GM12878 (cell line): ENCODE measurements at regions not wholly inside any gene's neighbourhood (a gene's known extent, or its start where the extent isn't known, plus 50 kb on each side); places are given as distances from the start of the nearest gene placed in this dataset.

Experiments
- ATAC-seq: fragments of 200-7000 bp; cut with Tn5 transposase; 3 replicates; pipeline ENCODE4 v1.9.1; 2020; ENCODE audit warnings: mild to moderate bottlenecking, moderate library complexity
- BruUV-seq: library from RNA; stranded (reverse); fragments of 400-500 nt; replicated peaks from 2 replicates; lab custom pipeline; 2021; lab: Mats Ljungman, UMichigan
- CTCF ChIA-PET: fragments of 300-600 bp; sonication (Branson Sonifier 250); formaldehyde crosslinking; extraction: SDS; loops from one replicate; lab custom pipeline; 2021; ENCODE audit warnings: inconsistent platforms; lab: Yijun Ruan, JAX
- POLR2A ChIA-PET: fragments of 350-600 bp; formaldehyde crosslinking; extraction: SDS; loops from one replicate; lab custom pipeline; 2021; ENCODE audit warnings: inconsistent platforms; lab: Charles Lee
- RAD21 ChIA-PET: fragments of 300-600 bp; sonication (Branson Sonifier 250); formaldehyde crosslinking; loops from one replicate; lab custom pipeline; 2023; ENCODE audit warnings: antibody characterized with exemption; ENCODE audit not compliant: unreplicated experiment; lab: Charles Lee
- SMC1A ChIA-PET: fragments of 300-600 bp; sonication (Branson Sonifier 250); formaldehyde crosslinking; loops from one replicate; lab custom pipeline; 2023; ENCODE audit not compliant: unreplicated experiment, uncharacterized antibody; lab: Charles Lee
- DNase-seq: peaks from one replicate; pipeline ENCODE4 v3.0.0-alpha.2; 2011; ENCODE audit warnings: low read depth, low spot score
- FAIRE-seq: peaks from 3 replicates; lab custom pipeline; 2011; peaks lifted over from hg19 to GRCh38; lab: Jason Lieb, UNC
- H2AFZ ChIP-seq: 2 replicates; pipeline ENCODE4 v1.6.0; 2011; ENCODE audit warnings: low read depth, low read length, control low read depth; ENCODE audit not compliant: control insufficient read depth
- H3K27ac ChIP-seq: 2 replicates; pipeline ENCODE4 v1.5.1; 2011; ENCODE audit warnings: control low read depth; ENCODE audit not compliant: control insufficient read depth, insufficient read depth
- H3K27me3 ChIP-seq, 2 experiments: replicated peaks in 1 of 2; 2 replicates each; pipeline versions ENCODE4 v1.6.0 to v1.6.1; 2011; ENCODE audit warnings: low read length in 1 of 2; ENCODE audit not compliant: control insufficient read depth in 2 of 2, insufficient read depth in 2 of 2
- H3K36me3 ChIP-seq, 2 experiments: 2 replicates each; pipeline ENCODE4 v1.5.1; 2011; ENCODE audit warnings: low read length in 1 of 2; ENCODE audit not compliant: control insufficient read depth in 2 of 2, insufficient read depth in 2 of 2
- H3K4me1 ChIP-seq: 2 replicates; pipeline ENCODE4 v1.6.1; 2011; ENCODE audit warnings: mild to moderate bottlenecking, low read length, moderate library complexity, mixed read lengths; ENCODE audit not compliant: control insufficient read depth, insufficient read depth
- H3K4me2 ChIP-seq: 2 replicates; pipeline ENCODE4 v1.6.0; 2011; ENCODE audit warnings: control low read depth; ENCODE audit not compliant: control insufficient read depth, insufficient read depth
- H3K4me3 ChIP-seq: fragments of 200-600 bp; sonication (generic); 2 replicates; pipeline ENCODE4 v1.5.1; 2016
- H3K79me2 ChIP-seq: 2 replicates; pipeline ENCODE4 v1.6.0; 2011; ENCODE audit warnings: low read length; ENCODE audit not compliant: control insufficient read depth, insufficient read depth
- H3K9ac ChIP-seq: 2 replicates; pipeline ENCODE4 v1.8.0; 2011; ENCODE audit warnings: low read length, control low read depth, mixed read lengths; ENCODE audit not compliant: control insufficient read depth, insufficient read depth
- H3K9me3 ChIP-seq: replicated peaks from 3 replicates; pipeline ENCODE4 v1.5.1; 2011; ENCODE audit warnings: mild to moderate bottlenecking, low read length; ENCODE audit not compliant: control insufficient read depth, insufficient read depth
- H4K20me1 ChIP-seq: 2 replicates; pipeline ENCODE4 v1.6.0; 2011; ENCODE audit not compliant: control insufficient read depth, insufficient read depth
- ATF3 ChIP-seq: IDR thresholded peaks from 2 replicates; pipeline ENCODE4 v1.6.1; 2011; ENCODE audit warnings: low read depth, mild to moderate bottlenecking, low read length, moderate library complexity, borderline replicate concordance; ENCODE audit errors: extremely low read depth
- BHLHE40 ChIP-seq, 2 experiments: fragments of 450-650 bp in 1 of 2; IDR thresholded peaks; 2 replicates each; pipeline ENCODE4 v1.6.1; 2011 to 2017; ENCODE audit warnings: low read depth in 2 of 2, borderline replicate concordance in 1 of 2, improper control_type of control experiment in 1 of 2, low read length in 1 of 2, mild to moderate bottlenecking in 1 of 2
- ESRRA ChIP-seq: IDR thresholded peaks from 2 replicates; pipeline ENCODE4 v1.6.1; 2012; ENCODE audit warnings: mild to moderate bottlenecking, low read length, improper control_type of control experiment
- GABPA ChIP-seq: IDR thresholded peaks from 2 replicates; pipeline ENCODE4 v1.6.1; 2014; ENCODE audit warnings: antibody characterized with exemption, low read depth, mild to moderate bottlenecking, inconsistent platforms
- RELB ChIP-seq: fragments of 450-650 bp; IDR thresholded peaks from 2 replicates; pipeline ENCODE4 v1.6.1; 2017; ENCODE audit warnings: low read depth, mild to moderate bottlenecking, moderate library complexity
- WGBS: methylation state at CpG from one replicate; pipeline ENCODE4 v1.1.6; 2016; ENCODE audit warnings: low lambda C conversion rate; ENCODE audit not compliant: insufficient replicate concordance, insufficient coverage; ENCODE audit errors: missing lambda C conversion rate; 5-methylcytosine and 5-hydroxymethylcytosine counted together
- in situ Hi-C: fragments of 300-500 bp; cut with MboI; formaldehyde crosslinking; loops from 9 replicates; pipeline ENCODE4 v1.14.3; 2018; ENCODE audit warnings: mixed read lengths
- intact Hi-C: fragments of 100-400 bp; cut with micrococcal nuclease; formaldehyde crosslinking; loops from one replicate; pipeline ENCODE4 v1.14.2; 2022; ENCODE audit not compliant: unreplicated experiment

- no peak overlapping the region for H2AFZ ChIP-seq
- no peak for TF ChIP-seq GABPA
- TF ChIP-seq ATF3, result no peak
- no peak for TF ChIP-seq BHLHE40 (IDR thresholded peaks at IDR 0.05; ENCODE audit: borderline replicate concordance in 1 of 2, low read depth in 2 of 2, low read length in 1 of 2)
- TF ChIP-seq ESRRA, result no peak
- no peak for TF ChIP-seq RELB
- no peaks in the 10 kb centered on the region for H3K36me3 ChIP-seq
- POLR2A ChIA-PET, result no interaction called here
- H4K20me1 ChIP-seq, result no peaks in the 10 kb centered on the region
- RAD21 ChIA-PET, result no interaction called here
- no peak overlapping the region for H3K27ac ChIP-seq
- H3K4me3 ChIP-seq, result no peak overlapping the region
- no peaks in the 10 kb centered on the region for H3K27me3 ChIP-seq
- in situ Hi-C loops (no loop called here), intact Hi-C loops (loop anchor here (10.0 kb wide), 1 partner anchor 330 kb away; no protein-coding TSS in a partner anchor)
- BruUV-seq, result no TSS peak
- 62% methylated on average over 4 of the region's 4 CpGs for WGBS
- FAIRE-seq (no peak), DNase-seq (no peak), ATAC-seq (no peak)
- CTCF ChIA-PET, result interaction anchor here (2.0 kb wide), 1 partner anchor 11 kb away, joined by 4 read pairs; no protein-coding TSS in a partner anchor
- SMC1A ChIA-PET, result no interaction called here
- no peaks in the 10 kb centered on the region for H3K9me3 ChIP-seq
- no peak overlapping the region for H3K4me2 ChIP-seq
- no peak overlapping the region for H3K9ac ChIP-seq
- no peaks in the 10 kb centered on the region for H3K4me1 ChIP-seq
- no peaks in the 10 kb centered on the region for H3K79me2 ChIP-seq
Observed at GRCh38 chr6:96724641-96725040, 112.6 kb downstream of the GPR63 start.
